ENCODE measurements at regions not wholly inside any gene's neighbourhood (a gene's known extent, or its start where the extent isn't known, plus 50 kb on each side); places are given as distances from the start of the nearest gene placed in this dataset.

DNA sequence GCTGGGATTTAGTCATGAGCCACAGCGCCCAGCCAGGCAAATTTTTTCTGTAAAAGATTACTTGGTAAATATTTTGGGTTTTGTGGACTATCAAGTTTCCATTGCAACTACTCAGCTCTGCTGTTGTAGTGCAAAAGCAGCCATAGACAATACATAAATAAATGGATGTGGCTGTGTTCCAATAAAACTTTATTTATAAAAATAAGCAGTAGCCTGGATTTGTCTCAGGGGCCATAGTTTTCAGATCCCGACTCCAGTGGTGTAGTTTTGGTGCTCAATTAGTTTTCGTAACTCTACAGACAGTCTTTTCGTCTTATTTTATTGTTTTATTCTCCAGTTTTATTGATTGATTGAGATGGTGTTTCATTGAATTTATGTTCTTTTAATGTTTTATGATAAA lies 80.1 kb upstream of the IVNS1ABP start:
- DNase-seq (ENCODE audit: low read depth in 1 of 2, low spot score in 1 of 2): no peak
- TF ChIP-seq, protein P1, sequence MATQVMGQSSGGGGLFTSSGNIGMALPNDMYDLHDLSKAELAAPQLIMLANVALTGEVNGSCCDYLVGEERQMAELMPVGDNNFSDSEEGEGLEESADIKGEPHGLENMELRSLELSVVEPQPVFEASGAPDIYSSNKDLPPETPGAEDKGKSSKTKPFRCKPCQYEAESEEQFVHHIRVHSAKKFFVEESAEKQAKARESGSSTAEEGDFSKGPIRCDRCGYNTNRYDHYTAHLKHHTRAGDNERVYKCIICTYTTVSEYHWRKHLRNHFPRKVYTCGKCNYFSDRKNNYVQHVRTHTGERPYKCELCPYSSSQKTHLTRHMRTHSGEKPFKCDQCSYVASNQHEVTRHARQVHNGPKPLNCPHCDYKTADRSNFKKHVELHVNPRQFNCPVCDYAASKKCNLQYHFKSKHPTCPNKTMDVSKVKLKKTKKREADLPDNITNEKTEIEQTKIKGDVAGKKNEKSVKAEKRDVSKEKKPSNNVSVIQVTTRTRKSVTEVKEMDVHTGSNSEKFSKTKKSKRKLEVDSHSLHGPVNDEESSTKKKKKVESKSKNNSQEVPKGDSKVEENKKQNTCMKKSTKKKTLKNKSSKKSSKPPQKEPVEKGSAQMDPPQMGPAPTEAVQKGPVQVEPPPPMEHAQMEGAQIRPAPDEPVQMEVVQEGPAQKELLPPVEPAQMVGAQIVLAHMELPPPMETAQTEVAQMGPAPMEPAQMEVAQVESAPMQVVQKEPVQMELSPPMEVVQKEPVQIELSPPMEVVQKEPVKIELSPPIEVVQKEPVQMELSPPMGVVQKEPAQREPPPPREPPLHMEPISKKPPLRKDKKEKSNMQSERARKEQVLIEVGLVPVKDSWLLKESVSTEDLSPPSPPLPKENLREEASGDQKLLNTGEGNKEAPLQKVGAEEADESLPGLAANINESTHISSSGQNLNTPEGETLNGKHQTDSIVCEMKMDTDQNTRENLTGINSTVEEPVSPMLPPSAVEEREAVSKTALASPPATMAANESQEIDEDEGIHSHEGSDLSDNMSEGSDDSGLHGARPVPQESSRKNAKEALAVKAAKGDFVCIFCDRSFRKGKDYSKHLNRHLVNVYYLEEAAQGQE (IDR thresholded peaks at IDR 0.05; ENCODE audit: insufficient replicate concordance, low read depth): no peak
- TF ChIP-seq GABPA (IDR thresholded peaks at IDR 0.05; ENCODE audit: low read depth): no peak
- no peak for TF ChIP-seq SPI1 (IDR thresholded peaks at IDR 0.05; ENCODE audit: borderline replicate concordance, low read depth)
- TF ChIP-seq, protein P2, sequence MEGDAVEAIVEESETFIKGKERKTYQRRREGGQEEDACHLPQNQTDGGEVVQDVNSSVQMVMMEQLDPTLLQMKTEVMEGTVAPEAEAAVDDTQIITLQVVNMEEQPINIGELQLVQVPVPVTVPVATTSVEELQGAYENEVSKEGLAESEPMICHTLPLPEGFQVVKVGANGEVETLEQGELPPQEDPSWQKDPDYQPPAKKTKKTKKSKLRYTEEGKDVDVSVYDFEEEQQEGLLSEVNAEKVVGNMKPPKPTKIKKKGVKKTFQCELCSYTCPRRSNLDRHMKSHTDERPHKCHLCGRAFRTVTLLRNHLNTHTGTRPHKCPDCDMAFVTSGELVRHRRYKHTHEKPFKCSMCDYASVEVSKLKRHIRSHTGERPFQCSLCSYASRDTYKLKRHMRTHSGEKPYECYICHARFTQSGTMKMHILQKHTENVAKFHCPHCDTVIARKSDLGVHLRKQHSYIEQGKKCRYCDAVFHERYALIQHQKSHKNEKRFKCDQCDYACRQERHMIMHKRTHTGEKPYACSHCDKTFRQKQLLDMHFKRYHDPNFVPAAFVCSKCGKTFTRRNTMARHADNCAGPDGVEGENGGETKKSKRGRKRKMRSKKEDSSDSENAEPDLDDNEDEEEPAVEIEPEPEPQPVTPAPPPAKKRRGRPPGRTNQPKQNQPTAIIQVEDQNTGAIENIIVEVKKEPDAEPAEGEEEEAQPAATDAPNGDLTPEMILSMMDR (IDR thresholded peaks at IDR 0.05; ENCODE audit: insufficient read depth, low read length): no peak
- no peak for TF ChIP-seq POLR2AphosphoS5 (IDR thresholded peaks at IDR 0.05; ENCODE audit: low read depth)
- no peak overlapping the region for H3K4me3 ChIP-seq (replicated peaks; ENCODE audit: insufficient read depth, low read length)
- no peak overlapping the region for H3K27ac ChIP-seq (replicated peaks)
- no peaks in the 10 kb centered on the region for H3K27me3 ChIP-seq (ENCODE audit: insufficient read depth, poor library complexity, severe bottlenecking)

DNA sequence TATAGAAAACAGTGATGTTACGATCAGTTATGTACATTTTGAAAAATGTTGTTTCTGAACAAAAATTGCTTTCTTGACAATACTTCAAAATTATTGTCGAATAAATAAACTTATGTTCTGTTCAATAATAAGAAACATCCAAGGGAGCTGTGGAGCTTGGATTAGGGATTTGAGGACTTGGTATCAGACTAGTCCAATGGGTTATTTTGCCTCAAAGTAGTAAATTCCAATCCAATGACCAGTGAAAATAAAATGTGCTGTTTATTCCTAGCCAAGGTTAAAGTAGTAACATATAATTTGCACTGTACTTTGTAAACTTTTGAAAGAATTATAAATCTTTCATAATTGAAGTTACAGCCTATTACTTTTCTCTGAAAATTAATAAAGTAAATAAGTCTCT lies 79.1 kb upstream of the IVNS1ABP start:
- no peak overlapping the region for H3K27ac ChIP-seq (replicated peaks)
- H3K4me3 ChIP-seq (replicated peaks; ENCODE audit: insufficient read depth, low read length): no peak overlapping the region
- no peak for DNase-seq (ENCODE audit: low read depth in 1 of 2, low spot score in 1 of 2)
- no peaks in the 10 kb centered on the region for H3K27me3 ChIP-seq (ENCODE audit: insufficient read depth, poor library complexity, severe bottlenecking)
- TF ChIP-seq, protein P1 (IDR thresholded peaks at IDR 0.05; ENCODE audit: insufficient replicate concordance, low read depth): no peak
- TF ChIP-seq GABPA (IDR thresholded peaks at IDR 0.05; ENCODE audit: low read depth): no peak
- no peak for TF ChIP-seq SPI1 (IDR thresholded peaks at IDR 0.05; ENCODE audit: borderline replicate concordance, low read depth)
- TF ChIP-seq, protein P2 (IDR thresholded peaks at IDR 0.05; ENCODE audit: insufficient read depth, low read length): no peak
- TF ChIP-seq POLR2AphosphoS5 (IDR thresholded peaks at IDR 0.05; ENCODE audit: low read depth): no peak

DNA sequence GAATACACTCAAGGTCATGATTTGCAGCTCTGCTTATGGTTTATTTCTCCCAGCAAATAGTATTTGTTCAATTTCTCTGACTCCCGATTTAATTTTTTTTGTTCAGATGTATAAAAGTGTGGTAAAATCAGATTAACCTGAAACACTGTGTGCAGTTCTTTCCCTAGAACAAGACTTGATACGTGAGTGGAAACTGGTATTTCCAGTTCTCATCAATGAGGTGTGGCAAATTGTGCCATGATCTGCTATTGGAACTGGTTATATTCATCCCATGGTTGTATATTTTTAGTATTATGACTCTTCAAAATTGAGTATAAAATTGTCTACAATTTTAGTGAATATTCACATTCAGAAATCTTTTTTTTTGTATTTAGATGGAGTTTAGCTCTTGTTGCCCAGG lies 76.8 kb upstream of the IVNS1ABP start:
- no peaks in the 10 kb centered on the region for H3K27me3 ChIP-seq (ENCODE audit: insufficient read depth, poor library complexity, severe bottlenecking)
- no peak overlapping the region for H3K4me3 ChIP-seq (replicated peaks; ENCODE audit: insufficient read depth, low read length)
- no peak overlapping the region for H3K27ac ChIP-seq (replicated peaks)
- DNase-seq (ENCODE audit: low read depth in 1 of 2, low spot score in 1 of 2): no peak
- no peak for TF ChIP-seq POLR2AphosphoS5 (IDR thresholded peaks at IDR 0.05; ENCODE audit: low read depth)

DNA sequence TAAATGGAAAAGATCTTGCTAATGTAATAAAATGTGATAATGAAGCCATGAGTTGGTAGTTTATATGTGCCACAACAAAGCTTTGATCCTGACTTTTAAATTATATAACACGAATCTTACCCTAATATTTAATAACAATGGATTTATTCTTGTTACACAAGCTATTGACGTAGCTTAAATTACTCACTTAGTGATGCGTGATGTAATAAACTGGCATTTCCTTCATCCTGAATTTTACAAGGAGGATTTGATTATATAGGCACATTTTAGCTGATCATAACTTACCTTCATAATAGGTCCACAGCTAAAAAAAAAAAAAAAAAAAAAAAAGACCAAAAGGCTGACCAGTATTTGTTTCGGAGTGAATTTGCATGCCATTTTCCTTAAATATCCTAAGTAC lies 76.2 kb upstream of the IVNS1ABP start:
- TF ChIP-seq, protein P1 (IDR thresholded peaks at IDR 0.05; ENCODE audit: insufficient replicate concordance, low read depth): no peak
- TF ChIP-seq SPI1 (IDR thresholded peaks at IDR 0.05; ENCODE audit: borderline replicate concordance, low read depth) (no peak), GABPA (IDR thresholded peaks at IDR 0.05; ENCODE audit: low read depth) (no peak), POLR2AphosphoS5 (IDR thresholded peaks at IDR 0.05; ENCODE audit: low read depth) (no peak)
- TF ChIP-seq, protein P2 (IDR thresholded peaks at IDR 0.05; ENCODE audit: insufficient read depth, low read length): no peak
- H3K27ac ChIP-seq (replicated peaks): no peak overlapping the region
- no peak overlapping the region for H3K4me3 ChIP-seq (replicated peaks; ENCODE audit: insufficient read depth, low read length)
- H3K27me3 ChIP-seq (ENCODE audit: insufficient read depth, poor library complexity, severe bottlenecking): no peaks in the 10 kb centered on the region
- no peak for DNase-seq (ENCODE audit: low read depth in 1 of 2, low spot score in 1 of 2)

Data from HL-60 (cell line).